ENCODE measurements at regions not wholly inside any gene's neighbourhood (a gene's known extent, or its start where the extent isn't known, plus 50 kb on each side); places are given as distances from the start of the nearest gene placed in this dataset.

GRCh38 chr3:46141813-46142212 is 66.3 kb downstream of the CCR1 start:
- TF ChIP-seq CTCF (IDR thresholded peaks at IDR 0.05) (no peak), POLR2A (IDR thresholded peaks at IDR 0.05) (no peak)
